ENCODE measurements at regions not wholly inside any gene's neighbourhood (a gene's known extent, or its start where the extent isn't known, plus 50 kb on each side); places are given as distances from the start of the nearest gene placed in this dataset.

- DNase-seq (ENCODE audit: low spot score) = no peak
- no peak for TF ChIP-seq CTCF (IDR thresholded peaks at IDR 0.05; ENCODE audit: extremely low read depth, missing control alignments)
These were observed 163.0 kb upstream of the NUDT4 start for GRCh38 chr12:93214523-93215289.

- DNase-seq (ENCODE audit: low spot score) = no peak
- TF ChIP-seq CTCF (IDR thresholded peaks at IDR 0.05; ENCODE audit: extremely low read depth, missing control alignments) = no peak
These were observed 162.4 kb upstream of the NUDT4 start for GRCh38 chr12:93215290-93215678.

GRCh38 chr12:93219947-93220346 lies 157.8 kb upstream of the NUDT4 start:
- DNase-seq (ENCODE audit: low spot score) = no peak
- no peak for TF ChIP-seq CTCF (IDR thresholded peaks at IDR 0.05; ENCODE audit: extremely low read depth, missing control alignments)

GRCh38 chr12:93221841-93222240 lies 155.9 kb upstream of the NUDT4 start:
- DNase-seq (ENCODE audit: low spot score) = no peak
- TF ChIP-seq CTCF (IDR thresholded peaks at IDR 0.05; ENCODE audit: extremely low read depth, missing control alignments) = no peak

- TF ChIP-seq CTCF (IDR thresholded peaks at IDR 0.05; ENCODE audit: extremely low read depth, missing control alignments) = no peak
- DNase-seq (ENCODE audit: low spot score) = no peak
These were observed 154.0 kb upstream of the NUDT4 start for GRCh38 chr12:93223440-93224426.

GRCh38 chr12:93225094-93225493 lies 152.6 kb upstream of the NUDT4 start:
- no peak for DNase-seq (ENCODE audit: low spot score)
- TF ChIP-seq CTCF (IDR thresholded peaks at IDR 0.05; ENCODE audit: extremely low read depth, missing control alignments) = no peak

GRCh38 chr12:93226361-93226760 lies 151.4 kb upstream of the NUDT4 start:
- DNase-seq (ENCODE audit: low spot score) = no peak
- TF ChIP-seq CTCF (IDR thresholded peaks at IDR 0.05; ENCODE audit: extremely low read depth, missing control alignments) = no peak

Data from GM20000 (cell line).